C4-2B (cell line): ENCODE measurements at regions not wholly inside any gene's neighbourhood (a gene's known extent, or its start where the extent isn't known, plus 50 kb on each side); places are given as distances from the start of the nearest gene placed in this dataset.

Experiments used
- CTCF ChIP-seq: fragments of 450-650 bp; conservative IDR thresholded peaks from 2 replicates; pipeline ENCODE4 v1.5.1; 2017; ENCODE audit warnings: mild to moderate bottlenecking
- ZFX ChIP-seq: fragments of 450-650 bp; IDR thresholded peaks from 2 replicates; pipeline ENCODE4 v1.6.1; 2017

GRCh38 chr6:842141-842540 lies 149.2 kb upstream of the EXOC2 start:
- TF ChIP-seq CTCF, result no peak
- no peak for TF ChIP-seq ZFX
